Left cardiac atrium (tissue), 4 donors: ENCODE measurements at regions not wholly inside any gene's neighbourhood (a gene's known extent, or its start where the extent isn't known, plus 50 kb on each side); places are given as distances from the start of the nearest gene placed in this dataset.
"Not testable (repeated sequence)": the region's sequence is repeated elsewhere in the genome, so short reads cannot be mapped to it uniquely, and the experiment has no call there.

Source experiments
- ATAC-seq, 2 donors: fragments of 200-7000 bp; cut with Tn5 transposase; one replicate each; pipeline ENCODE4 v1.9.1; 2020; ENCODE audit warnings: mild to moderate bottlenecking in 2 of 2, moderate library complexity in 2 of 2
- DNase-seq: peaks from one replicate; pipeline ENCODE4 v3.0.0-alpha.2; 2020
- intact Hi-C, 2 donors: fragments of 100-400 bp; cut with DNase I; formaldehyde crosslinking; loops; one replicate each; pipeline versions ENCODE4 v1.14.1 to v1.15.1; 2022 to 2023
- donor health status: DM: no; HTN: yes; CAD: no.
- donor health status: DM: no; HTN: yes; CAD: no; lungs with severe emphysema.
- donor health status: DM: yes; HTN: yes; CAD: no.
- donor health status: Dilated cardiomyopathy.

GRCh38 chr6:66307490-66307889, 600.5 kb upstream of the EYS start:
- ATAC-seq = no peak
- DNase-seq = no peak
- intact Hi-C loops = no loop called here

GRCh38 chr6:66291905-66292304, 584.9 kb upstream of the EYS start:
- intact Hi-C loops = no loop called here
- ATAC-seq = no peak
- DNase-seq = no peak

- intact Hi-C loops = no loop called here
- no peak for ATAC-seq
- DNase-seq = no peak
These were observed 582.9 kb upstream of the EYS start for GRCh38 chr6:66289889-66290288.

- DNase-seq = no peak
- ATAC-seq = no peak
- intact Hi-C loops = no loop called here
These were observed 571.1 kb upstream of the EYS start for GRCh38 chr6:66278115-66278514.

- intact Hi-C loops = no loop called here
- no peak for ATAC-seq
- no peak for DNase-seq
These were observed 570.4 kb upstream of the EYS start for GRCh38 chr6:66277400-66277799.

- DNase-seq = no peak
- ATAC-seq = no peak
- intact Hi-C loops = no loop called here
These were observed 558.7 kb upstream of the EYS start for GRCh38 chr6:66265737-66266136.

- no peak for DNase-seq
- intact Hi-C loops = no loop called here
- ATAC-seq = no peak
These were observed 557.4 kb upstream of the EYS start for GRCh38 chr6:66264376-66264775.

- DNase-seq, ATAC-seq, intact Hi-C loops: not testable (repeated sequence)
These were observed 551.9 kb upstream of the EYS start for GRCh38 chr6:66258731-66259487.

GRCh38 chr6:66245231-66245630, 538.2 kb upstream of the EYS start:
- intact Hi-C loops = no loop called here
- ATAC-seq (no peak), DNase-seq (no peak)

- intact Hi-C loops = no loop called here
- DNase-seq (no peak), ATAC-seq (no peak)
These were observed 531.8 kb upstream of the EYS start for GRCh38 chr6:66238851-66239250.

- intact Hi-C loops = no loop called here
- no peak for DNase-seq
- no peak for ATAC-seq
These were observed 525.9 kb upstream of the EYS start for GRCh38 chr6:66232890-66233289.

- intact Hi-C loops = no loop called here
- DNase-seq (no peak), ATAC-seq (no peak)
These were observed 523.6 kb upstream of the EYS start for GRCh38 chr6:66230591-66230990.

GRCh38 chr6:66226109-66226508, 519.1 kb upstream of the EYS start:
- ATAC-seq (no peak), DNase-seq (no peak)
- intact Hi-C loops = no loop called here

GRCh38 chr6:66210964-66211363, 503.9 kb upstream of the EYS start:
- ATAC-seq (no peak), DNase-seq (no peak)
- intact Hi-C loops = no loop called here

- DNase-seq = no peak
- intact Hi-C loops = no loop called here
- no peak for ATAC-seq
These were observed 493.4 kb upstream of the EYS start for GRCh38 chr6:66200390-66200789.

- DNase-seq (no peak), ATAC-seq (no peak)
- intact Hi-C loops = no loop called here
These were observed 492.1 kb upstream of the EYS start for GRCh38 chr6:66199171-66199570.

- intact Hi-C loops = no loop called here
- DNase-seq = no peak
These were observed 491.1 kb upstream of the EYS start for GRCh38 chr6:66198062-66198624.

GRCh38 chr6:66190858-66191257, 483.8 kb upstream of the EYS start:
- no peak for DNase-seq
- intact Hi-C loops = no loop called here
- no peak for ATAC-seq

More at GRCh38 chr6:66198062-66198624, 491.1 kb upstream of the EYS start:
- no peak for ATAC-seq

GRCh38 chr6:66189915-66190314, 482.9 kb upstream of the EYS start:
- ATAC-seq (no peak), DNase-seq (no peak)
- intact Hi-C loops = no loop called here

- intact Hi-C loops = no loop called here
- DNase-seq (no peak), ATAC-seq (no peak)
These were observed 479.7 kb upstream of the EYS start for GRCh38 chr6:66186756-66187155.

- no peak for DNase-seq
- ATAC-seq = no peak
- intact Hi-C loops = no loop called here
These were observed 477.1 kb upstream of the EYS start for GRCh38 chr6:66184091-66184490.
